PC-9 (cell line): ENCODE measurements at regions not wholly inside any gene's neighbourhood (a gene's known extent, or its start where the extent isn't known, plus 50 kb on each side); places are given as distances from the start of the nearest gene placed in this dataset.

Experiments used
- BruUV-seq: library from RNA; stranded (reverse); fragments of 400-500 nt; replicated peaks from 2 replicates; lab custom pipeline; 2021; lab: Mats Ljungman, UMichigan
- CTCF ChIA-PET: fragments of 300-600 bp; sonication (Branson Sonifier 250); formaldehyde crosslinking; loops from one replicate; lab custom pipeline; 2022; ENCODE audit warnings: antibody characterized with exemption; lab: Charles Lee
- POLR2A ChIA-PET: fragments of 300-600 bp; sonication (Branson Sonifier 250); formaldehyde crosslinking; loops from one replicate; lab custom pipeline; 2022; ENCODE audit warnings: antibody characterized with exemption; ENCODE audit not compliant: unreplicated experiment; lab: Charles Lee
- DNase-seq, 2 experiments: peaks; one replicate each; pipeline versions ENCODE4 v3.0.0 to v3.0.0-alpha.2; 2015 to 2022; ENCODE audit warnings: mixed read lengths in 1 of 2
- H2AFZ ChIP-seq: fragments of 200-600 bp; sonication (generic); 2 replicates; pipeline ENCODE4 v1.8.1; 2017; ENCODE audit warnings: antibody characterized with exemption
- H3F3A ChIP-seq: fragments of 200-600 bp; sonication (generic); 2 replicates; pipeline ENCODE4 v1.8.1; 2017; ENCODE audit warnings: antibody characterized with exemption, mild to moderate bottlenecking, low read depth; ENCODE audit not compliant: insufficient read depth
- H3K27ac ChIP-seq: fragments of 200-600 bp; sonication (generic); 2 replicates; pipeline ENCODE4 v1.6.1; 2016; ENCODE audit warnings: mixed run types
- H3K27me3 ChIP-seq: fragments of 200-600 bp; sonication (generic); 2 replicates; pipeline ENCODE4 v1.6.1; 2016; ENCODE audit warnings: low read depth, mixed run types; ENCODE audit not compliant: insufficient read depth
- H3K36me3 ChIP-seq: fragments of 200-600 bp; sonication (generic); 2 replicates; pipeline ENCODE4 v1.6.1; 2016; ENCODE audit warnings: low read depth, mixed run types
- H3K4me1 ChIP-seq: fragments of 200-600 bp; sonication (generic); replicated peaks from 2 replicates; pipeline ENCODE4 v1.6.1; 2016; ENCODE audit warnings: mixed run types; ENCODE audit not compliant: insufficient read depth
- H3K4me2 ChIP-seq: fragments of 200-600 bp; sonication (generic); 2 replicates; pipeline ENCODE4 v1.6.1; 2017; ENCODE audit warnings: mixed run types
- H3K4me3 ChIP-seq: fragments of 200-600 bp; sonication (generic); 2 replicates; pipeline ENCODE4 v1.6.1; 2016; ENCODE audit warnings: mixed run types
- H3K79me2 ChIP-seq: fragments of 200-600 bp; sonication (generic); 2 replicates; pipeline ENCODE4 v1.6.1; 2017; ENCODE audit warnings: low read depth, mixed run types
- H3K9me2 ChIP-seq: fragments of 200-600 bp; sonication (generic); 2 replicates; pipeline ENCODE4 v1.8.1; 2017; ENCODE audit warnings: mild to moderate bottlenecking; ENCODE audit not compliant: insufficient read depth
- H3K9me3 ChIP-seq: fragments of 200-600 bp; sonication (generic); 2 replicates; pipeline ENCODE4 v1.8.1; 2016; ENCODE audit warnings: low read depth; ENCODE audit not compliant: insufficient read depth
- H4K20me1 ChIP-seq: fragments of 200-600 bp; sonication (generic); 2 replicates; pipeline ENCODE4 v1.8.1; 2017; ENCODE audit not compliant: insufficient read depth
- CTCF ChIP-seq: fragments of 200-600 bp; sonication (generic); conservative IDR thresholded peaks from 2 replicates; pipeline ENCODE4 v1.6.1; 2017; ENCODE audit warnings: mixed run types, antibody characterized with exemption, mild to moderate bottlenecking, moderate library complexity
- EZH2 ChIP-seq: fragments of 200-600 bp; sonication (generic); IDR thresholded peaks from 2 replicates; pipeline ENCODE4 v1.8.0; 2017; ENCODE audit warnings: antibody characterized with exemption, low read depth
- intact Hi-C: fragments of 100-400 bp; cut with micrococcal nuclease; formaldehyde crosslinking; loops from one replicate; pipeline ENCODE4 v1.10.0; 2022; ENCODE audit not compliant: unreplicated experiment

GRCh38 chr10:57225920-57226319, 864.9 kb upstream of the ZWINT start:
- BruUV-seq = no TSS peak
- no peaks in the 10 kb centered on the region for H4K20me1 ChIP-seq
- POLR2A ChIA-PET = no interaction called here
- H3K36me3 ChIP-seq = no peaks in the 10 kb centered on the region
- H3K27me3 ChIP-seq = no peaks in the 10 kb centered on the region
- no peaks in the 10 kb centered on the region for H3K9me3 ChIP-seq
- no peak for TF ChIP-seq EZH2
- no peak for TF ChIP-seq CTCF
- no peak for DNase-seq
- no peaks in the 10 kb centered on the region for H3K79me2 ChIP-seq
- intact Hi-C loops = no loop called here
- H2AFZ ChIP-seq = no peak overlapping the region
- H3K4me1 ChIP-seq = no peaks in the 10 kb centered on the region
- no peak overlapping the region for H3K27ac ChIP-seq
- no peak overlapping the region for H3K4me2 ChIP-seq
- H3F3A ChIP-seq = no peaks in the 10 kb centered on the region
- H3K9me2 ChIP-seq = no peaks in the 10 kb centered on the region
- H3K4me3 ChIP-seq = no peak overlapping the region
- CTCF ChIA-PET = no interaction called here

DNA sequence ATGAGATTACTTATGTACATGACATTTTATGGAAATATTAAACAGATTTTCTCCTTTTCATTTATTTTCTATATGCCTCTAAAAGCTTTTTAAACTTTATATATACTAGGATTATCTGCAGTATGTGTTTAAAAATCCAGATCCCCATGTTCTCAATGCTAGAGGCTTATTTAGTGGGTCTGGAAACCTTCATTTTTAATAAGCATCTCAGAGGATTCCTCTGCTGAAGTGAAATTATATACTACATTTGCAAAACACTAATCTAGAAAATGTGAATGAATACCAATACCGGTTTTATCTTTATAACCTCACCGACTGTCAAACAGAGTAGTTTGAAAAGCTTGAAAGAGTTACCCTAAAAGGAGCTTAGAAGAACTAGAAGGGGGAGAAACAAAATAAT, 863.8 kb upstream of the ZWINT start:
- no peaks in the 10 kb centered on the region for H3K79me2 ChIP-seq
- H4K20me1 ChIP-seq = no peaks in the 10 kb centered on the region
- BruUV-seq = no TSS peak
- H3K4me2 ChIP-seq = no peak overlapping the region
- no peak overlapping the region for H3K4me3 ChIP-seq
- no peaks in the 10 kb centered on the region for H3K27me3 ChIP-seq
- H3K9me2 ChIP-seq = no peaks in the 10 kb centered on the region
- H3F3A ChIP-seq = no peaks in the 10 kb centered on the region
- no peaks in the 10 kb centered on the region for H3K9me3 ChIP-seq
- H2AFZ ChIP-seq = no peak overlapping the region
- no peaks in the 10 kb centered on the region for H3K36me3 ChIP-seq
- intact Hi-C loops = no loop called here
- POLR2A ChIA-PET = no interaction called here
- DNase-seq = no peak
- TF ChIP-seq EZH2 = no peak
- TF ChIP-seq CTCF = no peak
- CTCF ChIA-PET = no interaction called here
- H3K27ac ChIP-seq = no peak overlapping the region
- H3K4me1 ChIP-seq = no peaks in the 10 kb centered on the region

- Histone ChIP-seq H3K9me2 (no peaks in the 10 kb centered on the region), H3K9me3 (no peaks in the 10 kb centered on the region), H3K4me2 (no peak overlapping the region), H3K79me2 (no peaks in the 10 kb centered on the region), H3K4me3 (no peak overlapping the region), H3F3A (no peaks in the 10 kb centered on the region), H3K4me1 (peaks cover 13% of the 10 kb centered on the region), H2AFZ (no peak overlapping the region), H3K27ac (no peak overlapping the region), H3K27me3 (no peaks in the 10 kb centered on the region), H3K36me3 (no peaks in the 10 kb centered on the region), H4K20me1 (no peaks in the 10 kb centered on the region)
- POLR2A ChIA-PET = no interaction called here
- no peak for TF ChIP-seq CTCF
- no peak for TF ChIP-seq EZH2
- no peak for DNase-seq
- CTCF ChIA-PET = no interaction called here
- intact Hi-C loops = no loop called here
- BruUV-seq = no TSS peak
Measured at GRCh38 chr10:57222603-57223002, 861.5 kb upstream of the ZWINT start.
